ENCODE measurements at regions not wholly inside any gene's neighbourhood (a gene's known extent, or its start where the extent isn't known, plus 50 kb on each side); places are given as distances from the start of the nearest gene placed in this dataset.

DNA sequence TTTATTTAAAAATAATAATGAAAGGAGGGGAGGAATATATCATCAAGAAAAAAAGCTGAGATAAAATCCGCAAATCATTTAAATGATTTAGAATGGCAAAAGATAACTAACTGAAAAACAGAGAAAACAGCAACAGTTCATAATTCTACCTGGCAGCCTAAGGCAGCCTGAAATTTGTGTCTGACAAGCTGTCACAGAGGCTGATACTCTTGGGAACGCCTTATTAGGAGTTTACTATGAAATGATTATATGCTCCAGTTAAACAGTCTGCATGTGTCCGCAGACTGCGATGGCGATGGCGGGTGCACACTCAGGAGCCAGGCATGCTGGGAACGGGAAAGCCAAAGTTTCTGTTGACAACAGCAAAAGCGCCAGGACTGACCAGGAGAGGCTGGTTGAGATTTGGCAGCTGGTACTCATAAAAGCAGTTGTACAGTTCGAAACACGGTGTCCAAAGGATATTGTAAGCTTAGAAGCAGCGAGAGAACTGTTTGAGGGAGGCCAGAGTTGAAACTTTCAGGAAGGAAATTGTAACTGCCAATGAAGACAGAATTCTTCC lies 172.9 kb upstream of the MPPED2 start:
- no peaks in the 10 kb centered on the region for H3K27me3 Mint-ChIP-seq
- peaks cover 2 to 10% (median 3%) of the 10 kb centered on the region in 3 donors for H3K9me3 Mint-ChIP-seq
- H3K4me1 Mint-ChIP-seq = no peaks in the 10 kb centered on the region
- no peak overlapping the region for H3K27ac Mint-ChIP-seq
- no peaks in the 10 kb centered on the region for H3K36me3 Mint-ChIP-seq
- no peak overlapping the region for H3K4me3 Mint-ChIP-seq

DNA sequence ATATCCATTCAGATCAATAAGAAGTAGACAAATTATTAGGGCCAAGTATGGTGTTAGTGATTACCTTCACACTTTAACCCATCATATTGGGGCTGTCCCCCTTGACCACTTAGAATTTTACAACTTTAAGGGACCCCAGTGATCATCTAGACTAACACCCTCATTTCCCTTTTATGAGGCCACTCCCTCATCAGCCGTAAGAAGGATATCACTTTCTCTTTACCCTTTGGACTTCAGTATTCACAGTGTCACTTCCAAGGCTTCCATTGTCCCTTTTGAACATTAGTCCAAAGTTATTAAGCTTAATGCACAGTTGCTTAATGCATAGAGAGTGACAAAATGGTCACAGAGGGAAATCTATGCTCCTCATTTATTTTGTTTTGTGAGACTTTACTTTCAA lies 172.4 kb upstream of the MPPED2 start:
- no peaks in the 10 kb centered on the region for H3K36me3 Mint-ChIP-seq
- H3K4me1 Mint-ChIP-seq = no peaks in the 10 kb centered on the region
- H3K9me3 Mint-ChIP-seq = peaks cover 3 to 7% (median 4%) of the 10 kb centered on the region in 3 donors
- H3K27me3 Mint-ChIP-seq = no peaks in the 10 kb centered on the region
- H3K27ac Mint-ChIP-seq = no peak overlapping the region
- H3K4me3 Mint-ChIP-seq = no peak overlapping the region

DNA sequence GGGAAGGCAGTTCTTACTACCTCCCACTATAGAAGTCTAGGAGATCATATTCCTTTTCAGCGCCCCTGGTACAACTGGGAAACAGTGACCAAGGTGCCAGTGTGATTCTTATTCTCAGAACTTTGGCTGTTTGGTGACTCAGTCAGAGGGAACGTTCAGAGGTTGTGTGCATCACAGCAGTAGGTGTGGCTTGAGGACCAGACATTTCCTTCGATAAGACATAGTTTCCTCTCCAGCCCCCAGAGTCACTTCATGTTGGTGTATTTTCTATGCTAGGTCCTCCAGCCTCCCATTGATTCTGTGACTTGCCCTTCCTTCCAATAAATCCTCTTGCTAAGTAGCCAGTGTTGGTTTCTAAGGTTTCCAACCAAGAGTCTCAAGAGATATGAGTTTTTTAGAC lies 171.9 kb upstream of the MPPED2 start:
- Mint-ChIP-seq H3K36me3 (no peaks in the 10 kb centered on the region), H3K27me3 (no peaks in the 10 kb centered on the region), H3K9me3 (peaks cover 3 to 7% (median 4%) of the 10 kb centered on the region in 3 donors), H3K4me3 (no peak overlapping the region), H3K27ac (no peak overlapping the region), H3K4me1 (no peaks in the 10 kb centered on the region)

DNA sequence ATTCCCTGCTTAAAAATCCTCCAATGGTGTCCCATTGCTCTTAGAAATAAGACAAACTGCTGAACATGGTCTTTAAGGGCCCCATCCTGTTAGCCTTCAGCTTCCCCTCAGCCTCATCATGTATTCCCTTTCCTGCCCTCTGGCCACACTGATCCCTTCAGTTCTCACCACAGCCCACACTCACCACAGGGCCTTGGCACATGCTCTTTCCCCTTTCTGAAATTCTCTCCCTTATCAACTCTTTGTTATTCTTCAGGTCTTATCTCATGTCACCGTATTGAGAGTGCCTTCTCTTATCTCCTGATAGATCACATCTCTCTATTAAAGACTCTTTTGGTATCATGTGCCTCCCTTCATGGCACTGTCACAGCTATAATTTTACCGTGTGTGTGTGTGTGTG lies 167.8 kb upstream of the MPPED2 start:
- no peak overlapping the region for H3K4me3 Mint-ChIP-seq
- no peaks in the 10 kb centered on the region for H3K4me1 Mint-ChIP-seq
- no peaks in the 10 kb centered on the region for H3K27me3 Mint-ChIP-seq
- H3K27ac Mint-ChIP-seq = no peak overlapping the region
- H3K36me3 Mint-ChIP-seq = no peaks in the 10 kb centered on the region
- H3K9me3 Mint-ChIP-seq = peaks cover 0 to 6% (median 3%) of the 10 kb centered on the region in 3 donors

DNA sequence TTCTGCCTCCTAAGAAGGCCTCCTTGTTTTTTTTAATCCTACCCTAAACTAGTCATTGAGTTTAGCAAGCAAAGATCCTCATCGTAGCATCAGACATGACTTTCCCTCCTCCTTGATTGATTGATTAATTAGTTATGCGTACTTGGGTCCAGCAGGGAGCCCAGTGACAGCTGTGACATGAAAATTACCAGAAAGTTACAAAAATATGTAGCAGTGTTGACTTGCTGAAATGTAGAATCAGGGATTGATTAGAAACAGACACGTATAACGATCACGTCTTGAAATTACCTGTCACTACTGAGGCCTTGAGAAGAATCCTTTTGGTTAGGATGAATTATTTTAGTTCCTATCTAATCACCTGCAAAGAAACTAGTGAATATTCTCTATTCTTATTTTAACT lies 167.4 kb upstream of the MPPED2 start:
- Mint-ChIP-seq H3K27ac (no peak overlapping the region), H3K9me3 (peaks cover 0 to 6% (median 3%) of the 10 kb centered on the region in 3 donors), H3K36me3 (no peaks in the 10 kb centered on the region), H3K27me3 (no peaks in the 10 kb centered on the region), H3K4me1 (no peaks in the 10 kb centered on the region), H3K4me3 (no peak overlapping the region)

DNA sequence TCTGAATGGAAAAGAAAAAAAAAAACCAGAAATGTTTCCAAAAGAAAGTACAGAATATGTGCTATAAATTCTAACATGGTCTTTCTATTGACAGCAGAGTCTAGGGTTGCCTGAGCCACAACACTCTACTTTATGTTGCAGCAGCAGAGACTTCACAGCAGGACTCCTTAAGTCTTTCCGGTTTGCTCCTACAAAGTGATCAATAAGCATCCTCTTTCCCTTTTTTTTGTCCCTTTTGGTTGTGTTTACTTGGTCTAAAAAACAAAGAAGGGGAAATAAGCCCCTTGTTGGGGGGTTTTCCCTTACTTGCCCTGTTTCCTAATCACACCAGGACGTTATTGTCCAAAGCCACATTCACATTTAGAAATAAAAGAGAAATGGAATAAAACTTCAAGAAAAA lies 163.1 kb upstream of the MPPED2 start:
- no peaks in the 10 kb centered on the region for H3K4me1 Mint-ChIP-seq
- H3K27ac Mint-ChIP-seq = no peak overlapping the region
- no peak overlapping the region for H3K4me3 Mint-ChIP-seq
- peaks cover 0 to 6% (median 3%) of the 10 kb centered on the region in 3 donors for H3K9me3 Mint-ChIP-seq
- H3K36me3 Mint-ChIP-seq = no peaks in the 10 kb centered on the region
- H3K27me3 Mint-ChIP-seq = no peaks in the 10 kb centered on the region

DNA sequence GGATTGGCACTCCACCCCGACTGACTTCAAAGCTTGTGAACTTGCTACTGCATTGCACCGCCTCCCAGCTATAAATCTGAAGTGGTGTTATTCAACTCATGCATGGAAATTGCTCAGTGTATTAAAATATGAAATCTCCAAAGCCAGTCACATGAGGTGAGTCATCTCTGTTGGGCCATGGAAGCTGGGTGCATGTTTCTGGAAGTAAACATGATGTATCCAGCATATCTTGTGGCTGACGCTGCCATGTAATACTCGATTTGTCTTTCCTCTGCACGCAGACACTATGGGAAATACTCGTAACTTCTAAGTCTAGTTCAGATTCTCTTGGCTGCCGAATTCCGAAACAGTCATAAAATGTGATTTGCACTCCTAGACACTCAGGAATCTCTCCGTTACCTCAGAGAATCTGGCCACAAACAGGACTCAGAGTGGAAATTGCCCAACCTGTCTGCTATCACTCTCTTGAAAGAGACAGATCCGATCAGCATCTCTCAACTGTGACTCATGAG lies 154.9 kb upstream of the MPPED2 start:
- no peak overlapping the region for H3K27ac Mint-ChIP-seq
- H3K27me3 Mint-ChIP-seq = no peaks in the 10 kb centered on the region
- no peaks in the 10 kb centered on the region for H3K36me3 Mint-ChIP-seq
- peaks cover 0 to 4% (median 3%) of the 10 kb centered on the region in 3 donors for H3K9me3 Mint-ChIP-seq
- H3K4me1 Mint-ChIP-seq = no peaks in the 10 kb centered on the region
- H3K4me3 Mint-ChIP-seq = no peak overlapping the region

DNA sequence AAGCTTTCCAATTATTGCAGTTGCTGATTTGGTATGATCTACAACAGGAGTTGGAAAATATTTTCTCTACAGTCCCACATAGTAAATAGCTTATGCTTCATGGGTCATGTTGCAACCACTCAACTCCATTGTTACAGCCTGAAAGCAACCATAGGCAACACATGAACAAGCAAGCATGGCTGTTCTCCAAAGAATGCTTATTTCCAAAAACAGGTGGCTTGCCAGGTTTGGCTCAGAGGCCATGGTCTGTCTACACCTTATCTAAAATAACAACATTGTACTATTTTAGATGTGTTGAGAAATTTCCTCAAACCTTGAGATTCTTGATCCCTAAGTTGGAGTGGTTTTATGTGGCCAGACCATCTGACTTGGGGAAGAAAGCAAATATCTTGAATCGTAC lies 153.9 kb upstream of the MPPED2 start:
- H3K27me3 Mint-ChIP-seq = no peaks in the 10 kb centered on the region
- peaks cover 0 to 4% (median 3%) of the 10 kb centered on the region in 3 donors for H3K9me3 Mint-ChIP-seq
- H3K4me3 Mint-ChIP-seq = no peak overlapping the region
- H3K4me1 Mint-ChIP-seq = no peaks in the 10 kb centered on the region
- H3K27ac Mint-ChIP-seq = no peak overlapping the region
- no peaks in the 10 kb centered on the region for H3K36me3 Mint-ChIP-seq

DNA sequence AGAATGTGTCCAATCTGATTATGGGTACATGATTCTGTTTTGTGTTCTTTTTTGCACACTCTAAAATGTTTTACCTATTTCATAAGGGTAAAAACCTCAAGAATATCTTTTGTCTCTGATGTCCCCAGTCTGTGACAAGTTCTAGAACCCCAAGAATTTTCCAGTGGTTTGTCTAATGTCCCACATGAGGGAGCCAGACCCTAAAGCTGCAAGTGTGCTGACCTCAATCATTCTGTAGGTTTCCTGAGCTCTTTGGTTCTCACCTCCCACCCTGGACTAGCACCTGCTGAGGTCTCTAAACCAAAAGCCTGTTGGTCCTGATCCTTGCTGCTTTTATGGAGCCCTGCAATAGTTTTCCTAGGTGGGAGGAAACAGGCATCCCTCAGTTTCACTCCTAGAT lies 149.8 kb upstream of the MPPED2 start:
- Mint-ChIP-seq H3K4me1 (no peaks in the 10 kb centered on the region), H3K27me3 (no peaks in the 10 kb centered on the region), H3K9me3 (peaks cover 0 to 4% (median 3%) of the 10 kb centered on the region in 3 donors), H3K4me3 (no peak overlapping the region), H3K27ac (no peak overlapping the region), H3K36me3 (no peaks in the 10 kb centered on the region)

DNA sequence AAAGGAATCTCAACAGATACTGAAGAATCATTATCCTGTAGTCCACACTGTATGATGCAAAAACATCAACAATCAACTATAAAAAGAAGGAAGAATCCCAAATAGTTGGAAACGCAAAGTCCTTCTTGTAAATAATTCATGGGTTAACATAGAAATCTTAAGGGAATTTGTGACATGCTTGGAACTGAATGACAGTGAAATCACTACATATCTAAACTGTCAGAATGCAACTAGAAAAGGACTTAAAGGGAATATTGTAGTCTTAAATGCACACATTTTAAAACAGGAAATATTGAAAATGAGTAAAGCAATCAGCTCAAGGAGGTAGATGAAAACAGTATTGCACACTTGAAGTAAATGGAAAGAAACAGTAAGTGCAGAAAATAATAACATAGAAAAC lies 147.6 kb upstream of the MPPED2 start:
- Mint-ChIP-seq H3K27ac (no peak overlapping the region), H3K4me1 (no peaks in the 10 kb centered on the region), H3K27me3 (no peaks in the 10 kb centered on the region), H3K36me3 (no peaks in the 10 kb centered on the region), H3K9me3 (peaks cover 0 to 3% (median 2%) of the 10 kb centered on the region in 3 donors), H3K4me3 (no peak overlapping the region)

DNA sequence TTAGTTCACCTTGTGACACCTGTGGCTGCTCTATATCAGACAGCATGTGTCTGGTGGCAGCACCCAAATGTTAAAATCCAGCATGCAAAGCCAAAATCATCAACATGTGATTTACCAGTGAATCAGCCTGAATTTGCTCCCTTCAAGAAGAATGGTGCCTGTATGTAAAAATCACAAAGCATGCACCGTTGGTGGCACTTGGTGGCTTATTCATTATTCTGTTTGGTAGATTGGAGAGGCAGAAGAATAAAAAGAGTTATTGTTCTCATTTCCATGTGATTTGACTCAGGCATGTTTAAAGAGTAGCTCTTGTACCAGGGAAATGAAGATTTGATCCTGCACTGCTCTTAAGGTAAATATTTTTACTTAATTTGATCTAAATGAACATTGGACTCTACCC lies 143.9 kb upstream of the MPPED2 start:
- Mint-ChIP-seq H3K9me3 (no peaks in the 10 kb centered on the region), H3K4me1 (no peaks in the 10 kb centered on the region), H3K36me3 (no peaks in the 10 kb centered on the region), H3K27ac (no peak overlapping the region), H3K4me3 (no peak overlapping the region), H3K27me3 (no peaks in the 10 kb centered on the region)

DNA sequence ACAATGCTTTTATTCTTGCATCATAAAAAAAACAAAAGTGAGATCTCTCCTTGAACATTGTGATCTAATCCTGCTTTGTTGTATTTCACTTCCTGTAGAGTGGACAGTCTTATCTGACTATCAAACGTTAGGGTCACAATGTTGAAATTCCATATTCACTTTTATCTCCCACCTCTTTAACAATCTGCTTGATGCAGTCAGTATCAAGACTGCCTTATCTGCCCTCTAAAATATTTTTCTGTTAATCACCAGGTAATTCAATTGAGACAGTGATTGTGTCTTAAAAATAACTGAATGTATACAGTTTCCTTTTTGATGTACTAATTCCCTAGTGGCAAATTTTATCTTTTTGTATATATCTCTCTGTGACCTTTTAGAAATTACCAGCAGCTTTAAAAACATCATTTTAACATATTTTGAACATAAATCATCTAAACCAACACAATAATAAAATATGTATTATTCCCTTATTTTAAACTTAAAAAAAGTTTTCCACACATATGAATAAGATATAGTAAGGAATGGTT lies 143.1 kb upstream of the MPPED2 start:
- Mint-ChIP-seq H3K9me3 (no peaks in the 10 kb centered on the region), H3K4me3 (no peak overlapping the region), H3K27me3 (no peaks in the 10 kb centered on the region), H3K27ac (no peak overlapping the region), H3K4me1 (no peaks in the 10 kb centered on the region), H3K36me3 (no peaks in the 10 kb centered on the region)

DNA sequence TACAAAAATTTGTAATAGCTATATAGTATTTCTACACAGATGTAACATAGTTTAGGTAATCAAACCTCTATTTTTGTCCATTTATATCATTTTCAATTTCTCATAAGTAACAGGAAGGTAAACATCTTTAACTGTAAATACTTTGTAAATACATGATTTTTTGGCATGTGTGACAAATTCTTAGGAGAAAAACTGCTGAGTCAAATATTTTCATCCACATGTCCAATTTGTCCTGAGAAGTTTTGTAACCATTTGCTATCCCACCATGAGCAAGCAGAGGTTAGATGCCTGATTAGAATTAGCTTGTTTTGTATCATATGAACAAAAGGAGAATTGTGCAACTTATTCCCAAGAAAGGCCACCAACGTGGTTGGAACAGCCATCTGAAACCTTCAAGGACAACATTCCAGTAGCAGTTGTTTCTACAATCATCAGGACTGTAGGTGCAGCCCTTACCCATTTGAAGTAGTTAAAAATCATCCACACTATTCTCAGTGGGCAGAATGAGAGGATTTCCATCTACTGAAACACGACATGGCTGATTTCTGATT lies 139.6 kb upstream of the MPPED2 start:
- Mint-ChIP-seq H3K27ac (no peak overlapping the region), H3K9me3 (peaks cover 0 to 4% (median 2%) of the 10 kb centered on the region in 3 donors), H3K36me3 (peaks cover 2% of the 10 kb centered on the region), H3K4me1 (no peaks in the 10 kb centered on the region), H3K4me3 (no peak overlapping the region), H3K27me3 (no peaks in the 10 kb centered on the region)

DNA sequence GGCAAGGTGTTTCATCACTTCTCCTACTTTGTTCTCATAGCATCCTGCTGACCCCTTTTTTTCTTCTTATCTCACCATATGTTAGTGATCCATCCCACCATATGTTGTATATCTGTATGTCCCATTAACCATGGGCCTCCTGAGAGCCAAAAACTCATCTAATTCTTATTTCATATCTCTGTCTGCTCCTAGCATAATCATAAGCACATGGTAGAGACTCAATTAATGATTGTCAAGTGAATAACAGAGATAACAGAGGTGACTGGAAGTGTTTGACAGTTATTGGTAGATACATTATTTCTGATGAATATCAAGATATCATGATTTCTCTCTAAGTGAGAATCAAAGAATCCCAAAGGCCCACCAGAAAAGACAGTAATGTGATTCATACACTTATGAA lies 138.1 kb upstream of the MPPED2 start:
- no peak overlapping the region for H3K4me3 Mint-ChIP-seq

DNA sequence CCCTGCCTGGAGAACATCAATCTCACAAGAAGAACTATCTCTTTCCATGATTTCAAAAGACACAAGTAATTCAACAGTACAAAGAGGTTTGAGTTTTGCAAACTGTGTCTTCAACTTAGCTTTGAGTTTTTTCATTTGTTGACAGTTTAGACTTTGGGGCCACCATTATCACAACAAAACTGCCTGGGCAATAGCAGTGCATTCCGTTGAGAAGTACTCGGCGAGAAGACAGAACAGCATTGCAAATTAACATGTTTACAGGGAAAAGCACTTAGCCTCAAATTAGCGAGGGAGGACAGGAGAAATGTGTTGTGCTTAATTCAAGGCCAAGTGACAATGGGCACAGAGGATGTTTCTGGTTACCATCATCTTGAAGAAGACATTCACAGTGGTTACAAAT lies 133.2 kb upstream of the MPPED2 start:
- peaks cover 2% of the 10 kb centered on the region for H3K36me3 Mint-ChIP-seq
- no peak overlapping the region for H3K27ac Mint-ChIP-seq
- H3K4me3 Mint-ChIP-seq = no peak overlapping the region
- H3K4me1 Mint-ChIP-seq = no peaks in the 10 kb centered on the region
- H3K9me3 Mint-ChIP-seq = peaks cover 0 to 4% (median 2%) of the 10 kb centered on the region in 3 donors
- H3K27me3 Mint-ChIP-seq = no peaks in the 10 kb centered on the region

More for the DNA sequence above, 138.1 kb upstream of the MPPED2 start:
- Mint-ChIP-seq H3K36me3 (peaks cover 2% of the 10 kb centered on the region), H3K4me1 (no peaks in the 10 kb centered on the region), H3K27me3 (no peaks in the 10 kb centered on the region), H3K27ac (no peak overlapping the region), H3K9me3 (peaks cover 0 to 4% (median 2%) of the 10 kb centered on the region in 3 donors)

DNA sequence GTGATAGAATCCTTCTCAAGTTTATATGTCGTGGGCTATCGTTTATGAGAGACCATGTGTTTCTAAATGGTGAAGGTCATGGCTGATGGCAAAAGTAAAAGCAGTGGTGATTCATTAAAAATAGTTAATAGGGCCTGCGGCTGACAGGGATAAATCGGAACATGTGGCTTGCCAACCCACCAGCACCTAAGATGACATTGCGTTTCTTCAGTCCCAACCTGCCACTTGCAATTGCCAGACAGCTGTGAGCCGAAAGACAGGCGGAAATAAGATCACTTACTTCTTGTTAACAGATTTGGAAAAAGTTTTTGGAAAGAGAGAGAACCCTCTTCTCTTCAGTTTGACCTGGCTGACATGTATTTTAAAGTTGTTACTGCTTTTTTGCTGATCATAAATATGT lies 131.5 kb upstream of the MPPED2 start:
- no peaks in the 10 kb centered on the region for H3K4me1 Mint-ChIP-seq
- H3K36me3 Mint-ChIP-seq = peaks cover 2% of the 10 kb centered on the region
- no peak overlapping the region for H3K4me3 Mint-ChIP-seq
- no peak overlapping the region for H3K27ac Mint-ChIP-seq
- no peaks in the 10 kb centered on the region for H3K27me3 Mint-ChIP-seq
- peaks cover 0 to 2% (median 0%) of the 10 kb centered on the region in 3 donors for H3K9me3 Mint-ChIP-seq

All from IgD-negative memory B cell (primary cell).